ENCODE measurements at regions not wholly inside any gene's neighbourhood (a gene's known extent, or its start where the extent isn't known, plus 50 kb on each side); places are given as distances from the start of the nearest gene placed in this dataset.
"Not testable (repeated sequence)": the region's sequence is repeated elsewhere in the genome, so short reads cannot be mapped to it uniquely, and the experiment has no call there.

DNA sequence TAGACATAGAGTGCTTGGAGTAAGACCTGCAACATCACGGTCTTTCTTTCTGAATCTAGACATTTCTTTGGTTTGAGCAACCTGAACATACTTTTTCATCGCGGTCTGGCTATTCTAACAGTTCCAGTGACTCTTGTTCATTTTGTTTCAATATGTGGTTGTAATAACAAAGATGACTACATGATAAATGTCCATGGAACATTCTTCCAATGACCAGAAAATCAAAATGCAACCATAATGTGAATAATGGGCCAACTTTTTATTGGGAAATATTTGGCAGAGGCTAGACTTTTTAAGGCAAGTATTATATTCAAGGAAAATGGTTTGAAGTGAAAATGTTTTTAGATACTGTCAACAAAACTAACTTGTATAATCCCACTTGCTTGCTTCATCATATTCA is 282.5 kb downstream of the INHBA start:
- DNase-seq: no peak

- no peak for DNase-seq
Measured at GRCh38 chr7:41418337-41418736, 284.6 kb downstream of the INHBA start.

GRCh38 chr7:41416208-41416595 is 286.7 kb downstream of the INHBA start:
- no peak for DNase-seq

DNA sequence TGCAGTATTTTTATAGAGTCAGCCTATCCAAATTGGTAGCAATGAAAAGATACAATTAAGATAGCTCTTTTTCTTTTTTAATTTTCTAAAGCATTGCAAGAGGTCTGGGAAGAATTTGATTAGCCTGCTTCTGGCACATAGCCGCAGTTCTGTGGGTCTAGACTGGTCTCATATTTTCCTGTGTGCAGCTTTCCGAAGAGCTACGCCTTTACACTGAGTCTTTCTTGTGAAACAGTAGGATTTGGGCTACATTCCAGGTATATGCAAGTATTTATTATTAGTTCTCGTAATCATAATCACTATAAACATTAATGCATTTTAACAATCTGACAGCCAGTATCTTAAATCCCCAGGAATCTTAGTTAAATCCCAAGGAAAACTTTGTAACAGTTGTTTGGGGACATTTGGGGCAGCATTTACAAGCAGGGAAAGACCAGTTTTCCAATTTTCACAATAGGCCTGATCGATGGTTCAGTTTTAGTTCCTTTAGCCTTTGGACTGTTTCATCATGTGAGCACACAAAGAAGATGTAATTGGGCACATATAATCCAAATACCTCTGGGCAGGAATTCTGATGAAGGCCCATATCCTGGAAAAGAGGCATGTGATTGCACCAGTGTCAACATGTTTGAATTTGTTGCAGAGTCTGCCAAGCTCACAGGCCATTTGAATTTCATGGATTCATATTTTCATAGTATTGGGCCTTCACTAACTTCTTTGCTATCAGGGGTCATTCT is 287.3 kb downstream of the INHBA start:
- no peak for DNase-seq

GRCh38 chr7:41415051-41415450 is 287.8 kb downstream of the INHBA start:
- no peak for DNase-seq

DNA sequence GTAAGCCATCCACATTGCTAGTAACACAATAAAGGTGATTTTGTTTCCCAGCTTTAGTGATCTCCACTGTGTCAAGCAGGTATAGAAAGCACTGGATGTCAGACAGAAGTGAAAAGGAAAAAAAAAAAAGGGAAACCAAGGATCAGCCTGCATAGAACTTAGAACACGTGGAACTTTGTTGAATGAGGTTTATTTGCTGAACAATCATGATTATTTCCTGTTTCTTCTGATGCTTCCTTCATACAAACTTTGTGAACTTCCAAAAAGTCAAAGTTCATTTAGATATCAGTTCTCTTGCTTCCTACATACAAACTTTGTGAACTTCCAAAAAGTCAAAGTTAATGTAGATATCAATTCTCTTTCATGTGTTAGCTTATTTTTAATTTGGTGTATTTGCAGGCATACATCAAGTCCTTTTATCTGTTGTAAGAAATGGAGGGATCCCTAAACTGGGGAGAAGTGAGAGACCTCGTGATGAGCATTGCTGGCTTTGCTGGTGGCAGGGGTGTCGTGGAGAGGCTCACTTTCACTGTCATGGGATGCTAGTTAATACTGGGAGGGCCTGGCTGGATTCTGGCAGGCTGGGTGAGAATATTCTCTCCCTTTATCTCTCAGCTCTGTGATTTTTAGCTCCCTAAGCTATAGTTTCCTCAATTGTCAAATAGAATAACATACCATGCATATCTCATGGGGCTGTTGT is 298.4 kb downstream of the INHBA start:
- DNase-seq: no peak

- no peak for DNase-seq
Measured at GRCh38 chr7:41403291-41403690, 299.6 kb downstream of the INHBA start.

DNA sequence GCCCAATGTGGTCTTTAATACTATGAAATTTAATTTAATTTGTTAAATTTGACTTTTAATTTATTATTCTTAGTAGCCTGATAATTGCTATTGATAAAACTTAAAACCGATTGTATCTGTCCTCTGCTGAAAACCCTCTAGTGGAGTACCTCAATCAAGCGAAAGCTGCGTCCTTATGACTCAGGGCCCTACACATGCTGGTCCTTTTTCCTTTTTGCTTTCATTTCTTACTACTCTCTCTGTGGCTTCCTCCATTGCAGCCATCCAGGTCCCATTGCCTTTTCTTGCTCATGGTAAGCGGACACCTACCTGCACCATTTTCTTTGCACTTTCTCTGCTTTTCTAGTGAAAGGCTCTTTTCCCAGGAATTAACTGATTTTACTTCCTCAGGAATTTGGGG is 301.1 kb downstream of the INHBA start:
- no peak for DNase-seq

DNA sequence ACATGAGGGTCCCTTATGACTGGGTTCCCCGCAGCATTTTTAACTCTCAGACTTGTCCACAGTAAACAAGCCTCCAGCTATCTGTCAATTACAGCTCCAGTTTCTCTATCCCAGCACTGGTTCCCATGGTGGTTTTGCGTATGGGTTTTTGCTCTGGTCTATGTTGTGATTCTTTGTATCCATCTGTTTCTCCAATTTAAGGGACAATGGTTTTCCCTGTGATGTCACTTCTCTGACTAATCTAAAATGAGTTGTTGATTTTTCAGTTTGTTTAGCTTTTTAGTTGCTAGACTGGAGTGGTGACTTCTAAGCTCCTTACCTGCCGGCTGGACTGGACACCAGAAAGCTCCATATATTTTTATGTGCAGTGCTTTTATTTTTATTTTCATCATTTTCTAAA is 303.7 kb downstream of the INHBA start:
- no peak for DNase-seq

DNA sequence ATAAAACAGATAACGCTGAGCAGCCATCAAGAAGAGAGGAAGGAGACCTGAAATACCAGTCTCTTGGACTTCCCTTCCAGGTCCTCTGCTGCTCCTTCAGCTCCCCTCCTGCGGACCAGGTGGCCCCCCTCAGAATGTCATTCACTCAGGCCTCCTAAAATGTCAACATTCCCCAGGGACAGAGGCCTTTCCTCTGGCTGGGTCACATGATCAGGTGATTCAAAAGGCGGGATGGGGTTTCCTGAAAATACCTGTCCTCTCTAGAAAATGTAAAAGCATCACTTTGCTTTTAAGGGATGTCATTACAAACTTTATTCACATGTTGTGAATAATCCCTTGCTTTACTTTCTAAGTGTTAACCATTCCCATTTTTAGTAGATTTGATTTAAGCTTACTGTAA is 311.1 kb downstream of the INHBA start:
- no peak for DNase-seq

DNA sequence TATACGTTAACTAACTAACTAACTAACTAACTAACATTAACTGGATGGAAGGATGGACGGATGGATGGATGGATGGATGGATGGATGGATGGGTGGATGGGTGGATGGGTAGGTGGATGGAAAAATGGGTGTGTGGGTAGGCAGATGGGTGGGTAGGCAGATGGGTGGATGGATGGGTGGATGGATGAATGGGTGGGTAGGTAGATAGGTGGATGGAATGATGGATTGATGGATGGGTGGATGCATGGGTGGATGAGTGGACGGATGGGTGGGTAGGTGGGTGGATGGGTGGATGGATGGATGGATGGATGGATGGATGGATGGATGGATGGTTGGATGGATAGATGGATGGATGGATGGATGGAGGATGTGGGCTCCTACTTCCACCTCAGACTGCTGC is 314.0 kb downstream of the INHBA start:
- not testable (repeated sequence) for DNase-seq

GRCh38 chr7:41385996-41386395 is 316.9 kb downstream of the INHBA start:
- no peak for DNase-seq

- no peak for DNase-seq
Measured at GRCh38 chr7:41384418-41384817, 318.5 kb downstream of the INHBA start.

DNA sequence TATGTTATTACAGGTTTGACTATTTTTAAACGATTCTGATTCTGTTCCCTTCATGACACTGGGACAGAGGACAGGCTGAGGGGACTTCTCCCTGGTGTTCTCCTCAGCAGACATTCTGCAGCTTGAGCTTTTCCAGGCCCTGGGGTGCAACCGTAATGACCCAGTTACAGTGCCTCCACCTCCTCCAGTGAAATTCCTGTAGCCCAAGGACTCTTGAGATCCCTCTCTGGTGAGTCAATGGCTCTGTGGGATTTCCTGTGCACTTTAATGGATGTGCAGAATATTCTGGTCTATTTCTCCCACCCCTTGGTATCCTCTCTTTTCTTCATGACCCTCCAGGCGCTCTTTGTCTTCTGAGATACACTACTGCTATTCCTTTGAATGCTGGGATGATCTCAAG is 319.3 kb downstream of the INHBA start:
- no peak for DNase-seq

GRCh38 chr7:41378156-41378555 is 324.7 kb downstream of the INHBA start:
- no peak for DNase-seq

- DNase-seq: no peak
Measured at GRCh38 chr7:41375582-41375981, 327.3 kb downstream of the INHBA start.

- no peak for DNase-seq
Measured at GRCh38 chr7:41374150-41374848, 328.6 kb downstream of the INHBA start.

- no peak for DNase-seq
Measured at GRCh38 chr7:41367967-41368882, 334.7 kb downstream of the INHBA start.

DNA sequence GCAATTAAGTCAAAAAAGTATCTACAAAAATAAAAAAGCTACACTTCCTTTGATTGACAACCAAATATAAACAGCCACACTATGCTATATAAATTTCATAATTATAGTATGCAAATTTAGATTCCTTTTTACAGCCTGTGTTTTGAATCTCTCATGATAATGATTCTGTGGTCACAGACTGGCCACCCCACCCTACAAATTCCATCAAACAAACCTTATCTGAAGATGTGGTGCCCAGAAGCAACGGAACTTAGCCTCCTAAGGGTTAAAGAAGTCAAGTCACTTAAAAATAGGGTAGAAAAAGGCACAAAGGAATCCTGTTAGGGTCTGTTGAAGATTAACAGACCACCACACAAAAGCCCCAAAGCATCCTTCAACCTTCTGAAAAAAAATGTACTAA is 351.8 kb downstream of the INHBA start:
- DNase-seq: no peak

- DNase-seq: no peak
Measured at GRCh38 chr7:41346878-41347277, 356.0 kb downstream of the INHBA start.

- DNase-seq: no peak
Measured at GRCh38 chr7:41339913-41340676, 362.8 kb downstream of the INHBA start.

DNA sequence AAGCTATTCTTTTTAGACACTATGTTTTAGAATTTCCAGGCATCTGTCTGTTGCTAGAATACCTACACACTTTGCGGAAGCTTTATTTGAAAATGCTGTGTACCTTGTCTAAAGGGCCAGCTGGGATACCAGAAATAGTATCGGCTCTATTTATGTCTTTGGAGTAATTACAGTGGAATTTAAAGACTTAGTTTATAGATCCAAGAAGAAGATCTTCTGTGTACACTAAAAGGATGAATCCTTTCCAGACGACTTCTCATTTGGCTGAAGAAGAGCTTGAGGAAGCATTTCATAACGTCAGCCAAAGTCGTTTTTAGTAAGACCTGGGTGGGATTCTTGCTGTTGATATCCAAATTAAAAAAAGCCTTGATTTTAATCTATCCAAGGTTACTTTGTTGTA is 365.9 kb downstream of the INHBA start:
- no peak for DNase-seq

Measured in NCI-H510A (cell line).